ENCODE measurements at regions not wholly inside any gene's neighbourhood (a gene's known extent, or its start where the extent isn't known, plus 50 kb on each side); places are given as distances from the start of the nearest gene placed in this dataset.

GRCh38 chr1:226476066-226476465 is 68.2 kb upstream of the PARP1 start (continued):
- TF ChIP-seq FOXP4 (CRISPR knock-in tag; IDR thresholded peaks at IDR 0.05), result no peak
- no peak for TF ChIP-seq ERG (CRISPR knock-in tag; IDR thresholded peaks at IDR 0.05)
- TF ChIP-seq ZBTB43 (CRISPR knock-in tag; IDR thresholded peaks at IDR 0.05), result no peak
- TF ChIP-seq SOX15 (CRISPR knock-in tag; IDR thresholded peaks at IDR 0.05), result no peak
- no peak for TF ChIP-seq JAZF1 (CRISPR knock-in tag; IDR thresholded peaks at IDR 0.05)
- no peak for TF ChIP-seq AR (CRISPR knock-in tag; IDR thresholded peaks at IDR 0.05)
- no peak for TF ChIP-seq OVOL2 (CRISPR knock-in tag; IDR thresholded peaks at IDR 0.05; ENCODE audit: borderline replicate concordance)
- TF ChIP-seq ZNF671 (CRISPR knock-in tag; IDR thresholded peaks at IDR 0.05), result no peak
- no peak for TF ChIP-seq GRHL2 (CRISPR knock-in tag; IDR thresholded peaks at IDR 0.05; ENCODE audit: insufficient replicate concordance, severe bottlenecking)

- ChIA-PET POLR2A (interaction anchor here (1.1 kb wide), 1 partner anchor 32 kb away, joined by 4 read pairs; no protein-coding TSS in a partner anchor), CTCF (interaction anchor here (0.7 to 4.2 kb wide), 7 partner anchors 19 to 132 kb away, joined by 3 to 29 read pairs (median 8); partner anchors contain the start of genes PARP1 and STUM)
- Mint-ChIP-seq H3K27me3 (ENCODE audit: low read depth) (peaks cover 8% of the 10 kb centered on the region; the same call in 1 of the 2 replicates), H3K4me1 (peaks cover 17% of the 10 kb centered on the region), H3K9me3 (no peaks in the 10 kb centered on the region), H3K4me3 (no peak overlapping the region), H3K36me3 (no peaks in the 10 kb centered on the region), H3K27ac (no peak overlapping the region)
- DNase-seq (ENCODE audit: low spot score) (no peak), ATAC-seq (no peak)
- TF ChIP-seq AR (CRISPR knock-in tag; IDR thresholded peaks at IDR 0.05) (no peak), IRF2 (CRISPR knock-in tag; IDR thresholded peaks at IDR 0.05; ENCODE audit: borderline replicate concordance, low read depth) (no peak), PRRX2 (CRISPR knock-in tag; IDR thresholded peaks at IDR 0.05) (no peak), ZNF219 (CRISPR knock-in tag; IDR thresholded peaks at IDR 0.05; ENCODE audit: borderline replicate concordance) (no peak), RORB (CRISPR knock-in tag; IDR thresholded peaks at IDR 0.05) (no peak), CTCF (IDR thresholded peaks at IDR 0.05) (no peak)
Measured at GRCh38 chr1:226476648-226477319, 68.9 kb upstream of the PARP1 start.

Measured in WTC11 (cell line).